GM18502 (cell line): ENCODE measurements at regions not wholly inside any gene's neighbourhood (a gene's known extent, or its start where the extent isn't known, plus 50 kb on each side); places are given as distances from the start of the nearest gene placed in this dataset.
"Not testable (repeated sequence)": the region's sequence is repeated elsewhere in the genome, so short reads cannot be mapped to it uniquely, and the experiment has no call there.

ENCODE experiments used
- ATAC-seq: cut with Tn5 transposase; IDR thresholded peaks from one replicate; pipeline ENCODE4 v1.9.1; 2021; ENCODE audit warnings: mild to moderate bottlenecking; ENCODE audit not compliant: unreplicated experiment, poor library complexity

GRCh38 chr16:76796978-76797377 is 394.0 kb upstream of the MON1B start:
- no peak for ATAC-seq

GRCh38 chr16:76797457-76797856 is 393.5 kb upstream of the MON1B start:
- ATAC-seq: no peak

- no peak for ATAC-seq
Observed at GRCh38 chr16:76800196-76800595, 390.8 kb upstream of the MON1B start.

- ATAC-seq: no peak
Observed at GRCh38 chr16:76801357-76801756, 389.6 kb upstream of the MON1B start.

- ATAC-seq: no peak
Observed at GRCh38 chr16:76816475-76816874, 374.5 kb upstream of the MON1B start.

- ATAC-seq: no peak
Observed at GRCh38 chr16:76818606-76819181, 372.3 kb upstream of the MON1B start.

GRCh38 chr16:76819226-76819916 is 371.6 kb upstream of the MON1B start:
- ATAC-seq: no peak

- ATAC-seq: no peak
Observed at GRCh38 chr16:76824221-76824620, 366.8 kb upstream of the MON1B start.

GRCh38 chr16:76824791-76825190 is 366.2 kb upstream of the MON1B start:
- ATAC-seq: no peak

GRCh38 chr16:76835339-76835738 is 355.7 kb upstream of the MON1B start:
- ATAC-seq: no peak

GRCh38 chr16:76835779-76836300 is 355.1 kb upstream of the MON1B start:
- no peak for ATAC-seq

- ATAC-seq: no peak
Observed at GRCh38 chr16:76837872-76838271, 353.1 kb upstream of the MON1B start.

GRCh38 chr16:76854234-76854633 is 336.8 kb upstream of the MON1B start:
- ATAC-seq: no peak

GRCh38 chr16:76856112-76856511 is 334.9 kb upstream of the MON1B start:
- ATAC-seq: no peak

- no peak for ATAC-seq
Observed at GRCh38 chr16:76857402-76857801, 333.6 kb upstream of the MON1B start.

GRCh38 chr16:76862901-76863300 is 328.1 kb upstream of the MON1B start:
- no peak for ATAC-seq

- no peak for ATAC-seq
Observed at GRCh38 chr16:76866994-76867393, 324.0 kb upstream of the MON1B start.

- no peak for ATAC-seq
Observed at GRCh38 chr16:76875898-76876297, 315.1 kb upstream of the MON1B start.

- no peak for ATAC-seq
Observed at GRCh38 chr16:76879420-76879819, 311.6 kb upstream of the MON1B start.

GRCh38 chr16:76880523-76880922 is 310.5 kb upstream of the MON1B start:
- not testable (repeated sequence) for ATAC-seq

- ATAC-seq: no peak
Observed at GRCh38 chr16:76882105-76882504, 308.9 kb upstream of the MON1B start.

GRCh38 chr16:76883076-76883475 is 307.9 kb upstream of the MON1B start:
- no peak for ATAC-seq
